ENCODE measurements at regions not wholly inside any gene's neighbourhood (a gene's known extent, or its start where the extent isn't known, plus 50 kb on each side); places are given as distances from the start of the nearest gene placed in this dataset.

DNA sequence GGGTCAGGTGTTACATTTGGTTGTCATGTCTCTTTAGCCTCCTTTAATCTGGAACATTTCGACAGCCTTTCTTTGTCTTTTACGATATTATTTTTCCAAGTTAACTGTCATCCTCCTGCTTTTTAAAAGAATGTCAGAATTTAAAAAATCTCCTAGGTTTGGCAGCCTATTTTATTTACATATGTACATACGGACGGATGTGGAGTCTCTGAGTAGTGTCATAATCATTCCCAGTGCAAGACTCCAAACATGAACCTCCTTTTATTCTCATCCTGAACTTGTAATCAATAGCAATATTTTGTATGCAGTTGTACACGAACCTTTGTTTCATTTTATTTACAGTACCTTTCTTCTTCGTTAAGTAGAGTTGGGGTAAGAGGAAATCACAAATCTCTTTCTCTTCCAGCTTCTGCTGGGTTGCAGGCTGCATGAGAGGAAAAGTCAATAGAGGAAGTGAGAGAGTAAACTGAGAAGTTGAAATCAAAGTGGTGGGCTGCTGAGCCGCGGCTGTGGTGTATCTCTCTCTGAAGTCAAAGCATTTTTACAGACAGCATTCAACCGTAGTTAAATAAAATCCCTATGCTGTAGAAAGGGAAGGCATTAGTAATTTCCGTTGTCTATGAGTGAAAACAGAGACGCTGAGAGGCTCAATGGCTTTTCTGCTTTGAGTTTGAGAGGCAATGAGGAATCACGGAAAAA lies 53.9 kb upstream of the RPS6KA3 start:
- no peak for DNase-seq (ENCODE audit: low read depth)

DNA sequence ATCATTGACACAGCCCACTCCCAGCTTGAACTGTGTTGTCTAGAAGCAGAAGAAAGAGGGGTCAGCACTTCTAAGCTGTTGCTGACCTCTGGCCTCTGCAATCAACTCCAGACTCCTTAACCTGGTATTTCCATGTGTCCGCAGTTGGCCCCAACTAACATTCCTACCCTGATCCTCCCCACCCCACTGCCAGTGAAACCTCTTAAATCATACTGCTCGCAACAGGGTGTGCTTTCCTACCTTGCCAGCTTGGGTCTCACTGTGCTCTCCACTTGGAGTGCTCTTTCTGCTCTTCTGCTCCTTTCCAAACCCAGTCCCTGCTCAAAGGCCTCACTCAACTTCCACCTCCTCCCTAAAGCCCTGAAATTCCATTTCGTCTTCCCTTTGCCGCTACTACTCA lies 52.3 kb upstream of the RPS6KA3 start:
- no peak for DNase-seq (ENCODE audit: low read depth)

DNA sequence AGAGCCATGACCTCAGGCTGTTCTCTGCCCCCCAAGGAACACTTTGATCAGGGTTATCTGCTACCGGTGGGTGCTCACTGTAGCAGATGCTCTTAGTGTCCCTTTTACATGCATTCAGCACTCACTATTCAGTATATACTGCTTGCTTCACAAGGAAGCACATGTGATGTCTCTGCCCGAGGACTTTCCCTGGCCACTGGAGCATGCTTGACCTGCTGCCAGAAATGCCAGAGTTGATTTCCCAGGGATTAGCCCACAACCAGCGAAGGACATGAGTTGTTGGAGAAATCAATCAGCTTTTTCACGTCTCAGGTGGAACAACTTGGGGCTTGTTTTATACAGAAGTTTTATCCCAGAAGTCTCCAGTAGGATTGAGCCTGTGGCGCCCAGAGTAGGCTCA lies 51.2 kb upstream of the RPS6KA3 start:
- DNase-seq (ENCODE audit: low read depth): no peak
